Neural progenitor cell (in vitro differentiated cells): ENCODE measurements at regions not wholly inside any gene's neighbourhood (a gene's known extent, or its start where the extent isn't known, plus 50 kb on each side); places are given as distances from the start of the nearest gene placed in this dataset.
A peak's percentile ranks its signal among the peaks of the same experiment; 100 is the strongest.

Experiments used
- DNase-seq: peaks from one replicate; pipeline ENCODE4 v3.0.0-alpha.2; 2016; ENCODE audit warnings: low spot score
- H2AFZ ChIP-seq: fragments of 200-600 bp; sonication (generic); replicated peaks from 2 replicates; pipeline ENCODE4 v1.6.1; 2016; ENCODE audit warnings: antibody characterized with exemption
- H3F3A ChIP-seq: fragments of 200-600 bp; sonication (generic); 2 replicates; pipeline ENCODE4 v1.6.1; 2016; ENCODE audit warnings: antibody characterized with exemption, low read depth
- H3K27ac ChIP-seq: fragments of 200-600 bp; sonication (generic); 2 replicates; pipeline ENCODE4 v1.5.1; 2016; ENCODE audit warnings: mild to moderate bottlenecking
- H3K27me3 ChIP-seq: fragments of 200-600 bp; sonication (generic); 2 replicates; pipeline ENCODE4 v1.6.1; 2016; ENCODE audit warnings: mild to moderate bottlenecking, moderate library complexity
- H3K36me3 ChIP-seq: fragments of 200-600 bp; sonication (generic); 2 replicates; pipeline ENCODE4 v1.5.1; 2016
- H3K4me1 ChIP-seq: fragments of 200-600 bp; sonication (generic); 2 replicates; pipeline ENCODE4 v1.6.1; 2016; ENCODE audit warnings: mixed run types
- H3K4me2 ChIP-seq: fragments of 200-600 bp; sonication (generic); 2 replicates; pipeline ENCODE4 v1.6.1; 2016
- H3K4me3 ChIP-seq: fragments of 200-600 bp; sonication (generic); 2 replicates; pipeline ENCODE4 v1.5.1; 2016
- H3K79me2 ChIP-seq: fragments of 200-600 bp; sonication (generic); 2 replicates; pipeline ENCODE4 v1.6.1; 2016; ENCODE audit warnings: low read depth
- H3K9ac ChIP-seq: fragments of 200-600 bp; sonication (generic); 2 replicates; pipeline ENCODE4 v1.6.1; 2016
- H3K9me3 ChIP-seq: fragments of 200-600 bp; sonication (generic); 2 replicates; pipeline ENCODE4 v1.5.1; 2016; ENCODE audit warnings: low read depth
- H4K20me1 ChIP-seq: fragments of 200-600 bp; sonication (generic); 2 replicates; pipeline ENCODE4 v1.6.1; 2016; ENCODE audit warnings: low read depth
- H3K27ac Mint-ChIP-seq: 3 replicates; pipeline ENCODE4 v1.8.0; 2021; ENCODE audit warnings: mixed read lengths
- H3K27me3 Mint-ChIP-seq: 2 replicates; pipeline ENCODE4 v1.8.0; 2022; ENCODE audit warnings: low read depth, mild to moderate bottlenecking, inconsistent platforms, moderate library complexity, mixed read lengths; ENCODE audit not compliant: insufficient read depth
- H3K36me3 Mint-ChIP-seq: 3 replicates; pipeline ENCODE4 v1.8.0; 2021; ENCODE audit warnings: mixed read lengths
- H3K4me1 Mint-ChIP-seq: 3 replicates; pipeline ENCODE4 v1.8.0; 2021; ENCODE audit warnings: mixed read lengths
- H3K4me3 Mint-ChIP-seq: 3 replicates; pipeline ENCODE4 v1.8.0; 2021; ENCODE audit warnings: mild to moderate bottlenecking, moderate library complexity, mixed read lengths
- H3K9me3 Mint-ChIP-seq: 3 replicates; pipeline ENCODE4 v1.8.0; 2020; ENCODE audit warnings: mixed read lengths
- CTCF ChIP-seq: fragments of 200-600 bp; sonication (generic); IDR thresholded peaks from 2 replicates; pipeline ENCODE4 v1.5.1; 2017; ENCODE audit warnings: antibody characterized with exemption, mild to moderate bottlenecking
- EZH2 ChIP-seq: fragments of 200-600 bp; sonication (generic); IDR thresholded peaks from 2 replicates; pipeline ENCODE4 v1.6.1; 2017; ENCODE audit warnings: antibody characterized with exemption, mild to moderate bottlenecking, moderate library complexity
- EZH2phosphoT487 ChIP-seq: fragments of 200-600 bp; sonication (generic); IDR thresholded peaks from 2 replicates; pipeline ENCODE4 v1.6.1; 2017; ENCODE audit warnings: antibody characterized with exemption

GRCh38 chr2:221741496-221742211 is 169.6 kb upstream of the EPHA4 start:
- H3K79me2 ChIP-seq, result no peaks in the 10 kb centered on the region
- no peaks in the 10 kb centered on the region for H3K36me3 Mint-ChIP-seq
- H3F3A ChIP-seq, result no peaks in the 10 kb centered on the region
- H3K4me1 ChIP-seq, result no peaks in the 10 kb centered on the region
- H3K27ac Mint-ChIP-seq, result no peak overlapping the region
- DNase-seq, result no peak
- H3K27ac ChIP-seq, result no peak overlapping the region
- H3K4me1 Mint-ChIP-seq, result no peaks in the 10 kb centered on the region
- no peaks in the 10 kb centered on the region for H4K20me1 ChIP-seq
- H3K36me3 ChIP-seq, result no peaks in the 10 kb centered on the region
- H3K27me3 Mint-ChIP-seq, result no peaks in the 10 kb centered on the region
- H3K9me3 Mint-ChIP-seq, result no peaks in the 10 kb centered on the region
- no peak for TF ChIP-seq CTCF
- TF ChIP-seq EZH2, result no peak
- no peak for TF ChIP-seq EZH2phosphoT487
- H3K9ac ChIP-seq, result no peak overlapping the region
- no peak overlapping the region for H3K4me2 ChIP-seq
- H2AFZ ChIP-seq, result no peak overlapping the region
- no peak overlapping the region for H3K4me3 ChIP-seq
- no peaks in the 10 kb centered on the region for H3K9me3 ChIP-seq
- no peaks in the 10 kb centered on the region for H3K27me3 ChIP-seq
- H3K4me3 Mint-ChIP-seq, result no peak overlapping the region

GRCh38 chr2:221731432-221732145 is 159.5 kb upstream of the EPHA4 start:
- Histone ChIP-seq H3K9me3 (no peaks in the 10 kb centered on the region), H3K9ac (no peak overlapping the region), H3K27ac (no peak overlapping the region), H3K4me1 (peaks cover 17% of the 10 kb centered on the region), H3K4me2 (peak overlapping the region; percentile 7), H3F3A (peaks cover 11% of the 10 kb centered on the region), H3K4me3 (no peak overlapping the region), H3K36me3 (no peaks in the 10 kb centered on the region), H4K20me1 (no peaks in the 10 kb centered on the region), H2AFZ (no peak overlapping the region), H3K27me3 (no peaks in the 10 kb centered on the region), H3K79me2 (no peaks in the 10 kb centered on the region)
- Mint-ChIP-seq H3K9me3 (peaks cover 2% of the 10 kb centered on the region), H3K27ac (no peak overlapping the region), H3K36me3 (no peaks in the 10 kb centered on the region), H3K4me1 (peaks cover 6% of the 10 kb centered on the region), H3K27me3 (peaks cover 4% of the 10 kb centered on the region), H3K4me3 (no peak overlapping the region)
- no peak for TF ChIP-seq EZH2phosphoT487
- no peak for TF ChIP-seq CTCF
- TF ChIP-seq EZH2, result no peak
- DNase-seq, result peak; percentile 60

- Histone ChIP-seq H3F3A (peaks cover 11% of the 10 kb centered on the region), H3K27ac (no peak overlapping the region), H3K79me2 (no peaks in the 10 kb centered on the region), H3K9me3 (no peaks in the 10 kb centered on the region), H3K36me3 (no peaks in the 10 kb centered on the region), H3K4me2 (no peak overlapping the region), H3K4me1 (peaks cover 13% of the 10 kb centered on the region), H4K20me1 (no peaks in the 10 kb centered on the region), H3K27me3 (no peaks in the 10 kb centered on the region), H3K4me3 (no peak overlapping the region), H3K9ac (no peak overlapping the region), H2AFZ (no peak overlapping the region)
- Mint-ChIP-seq H3K4me1 (peaks cover 2% of the 10 kb centered on the region), H3K27me3 (peaks cover 4% of the 10 kb centered on the region), H3K27ac (no peak overlapping the region), H3K36me3 (peaks cover 4% of the 10 kb centered on the region), H3K4me3 (no peak overlapping the region), H3K9me3 (peaks cover 15% of the 10 kb centered on the region)
- no peak for DNase-seq
- TF ChIP-seq EZH2 (no peak), EZH2phosphoT487 (no peak), CTCF (no peak)
Observed at GRCh38 chr2:221726894-221727513, 154.9 kb upstream of the EPHA4 start.
